Left hindlimb (tissue), 1 donor: ENCODE measurements at regions not wholly inside any gene's neighbourhood (a gene's known extent, or its start where the extent isn't known, plus 50 kb on each side); places are given as distances from the start of the nearest gene placed in this dataset.
"Not testable (repeated sequence)": the region's sequence is repeated elsewhere in the genome, so short reads cannot be mapped to it uniquely, and the experiment has no call there.

Experiments
- DNase-seq: peaks from one replicate; pipeline ENCODE4 v3.0.0-alpha.2; 2018

- DNase-seq: no peak
Observed at GRCh38 chr5:7244208-7244607, 151.7 kb upstream of the ADCY2 start.

DNA sequence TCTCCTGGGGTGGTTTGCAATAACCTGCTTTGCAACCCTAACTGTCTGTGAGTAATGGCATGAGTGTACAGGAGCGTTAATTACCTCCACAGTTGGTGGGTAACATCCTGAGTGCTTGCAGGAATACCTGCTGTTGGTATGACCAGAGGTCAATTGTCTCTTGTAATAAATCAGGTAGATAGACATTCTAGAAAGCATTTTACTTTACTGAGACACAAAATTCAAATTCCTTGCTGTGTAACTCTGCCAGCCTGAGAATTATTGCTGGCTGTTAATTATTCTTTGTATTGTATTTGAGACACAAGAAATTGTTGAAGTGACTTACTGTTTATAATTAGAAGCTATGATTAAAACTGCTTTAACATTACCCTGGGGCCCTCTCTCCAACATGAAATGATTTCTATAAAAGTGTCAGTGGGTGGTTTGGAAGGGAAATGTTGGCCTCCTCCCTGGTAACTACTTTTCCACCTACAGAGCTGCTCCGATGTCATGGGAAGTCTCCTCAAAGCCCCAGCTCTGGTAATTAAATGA is 150.8 kb upstream of the ADCY2 start:
- no peak for DNase-seq

DNA sequence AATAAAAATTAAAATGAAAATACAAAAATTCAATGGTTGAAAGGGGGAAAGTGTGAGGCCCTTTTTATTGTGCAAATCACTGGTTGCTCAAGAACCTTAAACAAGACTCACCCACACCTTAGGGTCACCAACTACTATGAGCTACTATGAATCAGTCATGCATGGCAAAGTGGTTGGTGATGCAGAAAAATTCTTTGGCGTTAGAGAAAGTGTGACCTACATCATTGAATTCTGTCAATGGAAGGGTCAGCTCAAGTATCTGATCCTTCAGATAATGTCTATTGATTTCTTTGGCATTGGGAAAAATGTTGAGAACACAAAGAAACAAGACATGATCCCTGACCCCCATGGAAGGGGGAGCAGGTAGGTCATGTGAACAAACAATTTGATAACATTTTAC is 149.7 kb upstream of the ADCY2 start:
- no peak for DNase-seq

GRCh38 chr5:7250004-7250403 is 145.9 kb upstream of the ADCY2 start:
- DNase-seq: no peak

- no peak for DNase-seq
Observed at GRCh38 chr5:7250611-7251010, 145.3 kb upstream of the ADCY2 start.

DNA sequence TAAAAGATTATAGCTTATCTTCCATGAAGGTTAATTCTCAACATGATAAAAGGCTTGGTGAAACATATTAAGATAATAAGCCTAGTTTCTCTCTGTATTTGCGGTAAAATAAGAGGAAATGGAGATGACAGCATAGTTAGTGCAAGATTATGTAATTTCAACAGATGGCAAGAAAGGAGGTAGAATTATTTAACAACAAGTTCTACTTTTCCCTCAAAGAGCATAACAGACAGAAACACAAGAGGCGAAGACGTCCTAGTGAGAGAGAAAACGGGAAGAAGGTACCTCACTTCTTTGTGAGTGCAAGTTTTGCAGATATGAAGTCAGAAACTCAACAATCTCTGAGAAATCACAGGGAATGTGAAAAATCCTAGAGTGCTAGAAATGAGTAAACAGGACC is 144.8 kb upstream of the ADCY2 start:
- no peak for DNase-seq

DNA sequence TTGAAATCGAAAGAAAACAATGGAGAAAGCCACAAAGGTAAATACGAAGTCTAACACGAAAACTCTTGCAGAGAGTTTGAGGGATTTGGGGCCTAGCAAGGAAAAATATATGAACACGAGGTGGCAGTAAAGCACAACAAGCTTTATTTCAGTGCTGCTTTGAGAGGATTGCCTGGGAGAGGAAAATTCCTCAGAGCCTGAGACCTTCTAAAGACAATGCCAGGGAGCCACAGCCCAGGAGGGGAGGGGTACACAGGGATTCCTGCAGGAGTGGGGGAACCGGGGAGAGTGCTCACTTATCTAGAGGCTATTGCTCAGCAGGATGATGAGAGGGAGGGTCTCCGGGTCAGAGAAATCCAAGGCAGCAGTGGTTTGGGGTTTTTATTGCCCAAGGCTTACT is 134.9 kb upstream of the ADCY2 start:
- no peak for DNase-seq

GRCh38 chr5:7261900-7262299 is 134.0 kb upstream of the ADCY2 start:
- DNase-seq: no peak

DNA sequence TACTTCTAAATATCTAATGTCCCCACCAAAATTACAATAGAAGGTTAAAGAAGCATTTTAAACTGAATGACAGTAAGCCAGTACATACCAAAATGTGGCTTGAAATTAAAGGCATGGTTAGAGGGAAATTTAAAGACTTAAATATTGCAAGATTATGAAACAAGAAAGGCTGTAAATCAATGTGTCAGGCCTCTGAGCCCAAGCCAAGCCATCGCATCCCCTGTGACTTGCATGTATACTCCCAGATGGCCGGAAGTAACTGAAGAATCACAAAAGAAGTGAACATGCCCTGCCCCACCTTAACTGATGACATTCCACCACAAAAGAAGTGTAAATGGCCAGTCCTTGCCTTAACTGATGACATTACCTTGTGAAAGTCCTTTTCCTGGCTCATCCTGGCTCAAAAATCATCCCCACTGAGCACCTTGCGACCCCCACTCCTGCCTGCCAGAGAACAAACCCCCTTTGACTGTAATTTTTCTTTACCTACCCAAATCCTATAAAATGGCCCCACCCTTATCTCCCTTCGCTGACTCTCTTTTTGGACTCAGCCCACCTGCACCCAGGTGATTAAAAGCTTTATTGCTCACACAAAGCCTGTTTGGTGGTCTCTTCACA is 132.4 kb upstream of the ADCY2 start:
- DNase-seq: not testable (repeated sequence)

- not testable (repeated sequence) for DNase-seq
Observed at GRCh38 chr5:7265776-7266175, 130.2 kb upstream of the ADCY2 start.

- DNase-seq: not testable (repeated sequence)
Observed at GRCh38 chr5:7268722-7269121, 127.2 kb upstream of the ADCY2 start.

DNA sequence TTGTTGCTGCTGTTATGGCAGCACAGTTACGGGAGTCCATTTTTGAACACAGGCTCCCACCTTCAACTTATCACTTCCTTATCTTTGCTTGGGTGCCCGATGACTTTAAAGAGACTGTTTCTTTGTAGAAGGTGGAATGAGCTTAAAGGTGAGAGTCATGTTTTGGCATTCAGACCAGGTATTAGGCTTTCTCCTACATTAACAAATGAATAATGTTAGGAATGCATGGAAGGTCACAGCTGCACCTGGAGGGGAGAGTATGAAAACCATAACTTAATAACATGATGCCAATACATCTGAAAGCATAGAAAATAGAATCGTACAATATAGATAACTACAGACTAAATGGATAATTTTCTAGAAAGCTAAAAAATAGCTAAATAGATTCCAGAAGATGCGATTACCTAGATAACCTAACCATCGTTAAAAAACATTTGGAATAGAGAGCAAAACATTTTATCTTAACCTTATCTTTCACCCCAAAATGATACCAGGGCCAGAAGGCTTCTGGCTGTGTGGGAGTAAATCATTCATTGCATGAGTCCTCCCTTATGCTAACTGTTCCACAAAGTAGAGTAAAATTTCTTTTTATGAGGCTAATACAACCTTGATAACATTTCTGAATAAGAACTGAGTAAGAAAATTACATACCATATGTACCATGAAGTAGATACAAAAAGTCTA is 126.2 kb upstream of the ADCY2 start:
- no peak for DNase-seq

GRCh38 chr5:7271435-7272084 is 124.4 kb upstream of the ADCY2 start:
- no peak for DNase-seq

DNA sequence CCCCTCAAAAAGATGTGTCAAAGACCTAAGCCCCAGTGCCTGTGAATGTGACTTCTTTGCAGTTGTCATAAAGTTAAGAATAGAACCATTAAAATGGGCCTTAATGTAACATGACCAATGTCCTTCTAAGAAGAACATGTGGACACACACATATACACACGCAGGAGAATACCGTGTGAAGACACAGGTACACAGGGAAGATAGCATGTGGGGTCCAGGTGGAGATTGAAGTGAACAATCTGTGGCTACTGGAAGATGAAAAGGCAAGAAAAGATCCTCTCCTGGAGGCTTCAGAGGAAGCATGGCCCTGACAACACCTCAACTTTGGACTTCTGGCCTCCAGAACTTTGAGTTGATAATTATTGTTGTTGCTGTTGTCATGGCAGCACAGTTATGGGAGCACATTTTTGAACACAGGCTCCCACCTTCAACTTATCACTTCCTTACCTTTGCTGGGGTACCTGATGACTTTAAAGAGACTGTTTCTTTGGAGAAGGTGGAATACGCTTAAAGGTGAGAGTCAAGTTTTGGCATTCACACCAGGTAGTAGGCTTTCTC is 123.5 kb upstream of the ADCY2 start:
- no peak for DNase-seq

- no peak for DNase-seq
Observed at GRCh38 chr5:7274203-7274602, 121.7 kb upstream of the ADCY2 start.

GRCh38 chr5:7289634-7290033 is 106.3 kb upstream of the ADCY2 start:
- not testable (repeated sequence) for DNase-seq

GRCh38 chr5:7297821-7298220 is 98.1 kb upstream of the ADCY2 start:
- not testable (repeated sequence) for DNase-seq

- not testable (repeated sequence) for DNase-seq
Observed at GRCh38 chr5:7299731-7300130, 96.2 kb upstream of the ADCY2 start.

DNA sequence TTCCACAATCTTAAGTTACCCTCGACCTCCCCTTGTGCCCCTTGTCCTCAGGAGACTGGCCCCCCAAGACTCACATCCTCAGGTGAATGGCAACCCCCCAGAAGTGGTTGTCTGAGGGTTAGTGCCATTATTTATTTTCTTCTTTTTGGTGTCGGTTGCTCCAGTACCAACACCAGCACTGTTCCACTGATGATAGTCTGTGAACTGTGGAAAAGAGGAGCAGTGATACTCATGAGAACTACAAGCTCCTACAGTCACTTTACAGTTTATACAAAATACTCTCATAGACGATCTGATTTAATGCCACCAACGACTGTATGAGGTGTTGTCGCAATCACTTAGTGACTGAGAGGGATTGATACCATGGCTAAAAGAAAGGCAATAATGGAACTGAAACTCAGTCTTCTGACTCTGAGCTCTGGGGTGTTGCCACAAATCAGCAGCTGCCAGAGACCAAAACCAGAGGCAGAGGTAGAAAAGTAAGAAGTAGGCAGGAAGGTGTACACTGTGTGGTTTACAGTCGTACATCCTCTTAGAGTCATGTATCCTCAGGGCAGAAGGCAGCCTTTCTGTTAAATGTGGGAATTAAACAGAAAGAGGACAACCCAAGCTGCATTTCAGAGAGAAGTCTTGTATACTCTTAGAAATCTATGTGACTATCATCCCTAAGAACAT is 90.8 kb upstream of the ADCY2 start:
- not testable (repeated sequence) for DNase-seq

GRCh38 chr5:7306556-7306955 is 89.4 kb upstream of the ADCY2 start:
- not testable (repeated sequence) for DNase-seq

DNA sequence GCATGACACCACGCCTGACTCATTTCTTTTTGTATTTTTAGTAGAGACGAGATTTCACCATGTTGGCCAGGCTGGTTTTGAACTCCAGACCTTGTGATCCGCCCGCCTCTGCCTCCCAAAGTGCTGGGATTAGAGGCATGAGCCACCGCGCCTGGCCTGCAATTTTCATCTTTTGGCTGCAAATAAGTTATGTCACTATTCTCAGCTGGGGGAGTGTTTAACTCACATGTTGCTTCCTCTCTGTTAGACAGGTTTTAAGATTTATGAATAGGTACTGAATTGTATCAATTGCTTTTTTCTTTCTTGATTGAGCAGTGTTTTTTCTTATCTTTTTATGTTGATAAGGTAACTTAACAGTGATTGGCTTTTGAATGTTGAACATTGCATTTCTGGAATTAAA is 88.2 kb upstream of the ADCY2 start:
- not testable (repeated sequence) for DNase-seq

DNA sequence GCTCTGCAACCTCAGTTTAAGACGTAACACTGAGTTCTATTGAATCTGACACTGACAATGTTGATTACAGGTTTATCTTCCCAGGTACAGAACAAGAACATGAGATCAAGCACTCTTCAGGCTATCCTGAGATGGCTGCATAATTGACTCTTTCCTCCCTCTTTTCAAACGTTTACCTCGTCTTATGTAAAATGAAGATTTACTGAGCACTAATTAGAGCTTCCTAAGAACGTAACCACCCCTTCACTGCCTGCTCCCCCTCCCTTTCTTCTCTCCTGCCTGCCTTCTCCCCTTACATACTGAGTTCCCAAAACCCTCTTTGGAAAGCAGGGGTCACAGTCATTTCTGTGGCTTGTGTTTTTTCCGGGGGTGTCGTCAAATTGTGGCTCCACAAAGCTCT is 86.2 kb upstream of the ADCY2 start:
- DNase-seq: not testable (repeated sequence)

DNA sequence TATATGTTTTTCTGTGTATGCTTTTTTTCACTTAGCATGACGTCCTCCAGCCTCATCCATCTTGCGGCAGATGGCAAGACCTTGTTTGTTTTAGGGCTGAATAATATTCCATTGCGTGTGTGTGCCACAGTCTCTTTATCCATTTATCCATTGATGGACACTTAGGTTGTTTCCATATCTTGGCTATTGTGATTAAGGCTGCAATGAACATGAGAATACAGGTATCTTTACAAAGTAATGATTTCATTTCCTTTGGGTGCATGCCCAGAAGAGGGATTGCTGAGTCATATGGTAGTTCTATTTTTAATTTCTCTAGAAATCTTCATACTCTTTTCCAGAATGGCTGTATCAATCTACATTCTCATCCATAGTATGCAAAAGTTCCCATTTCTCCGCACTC is 85.3 kb upstream of the ADCY2 start:
- not testable (repeated sequence) for DNase-seq
